ENCODE measurements at regions not wholly inside any gene's neighbourhood (a gene's known extent, or its start where the extent isn't known, plus 50 kb on each side); places are given as distances from the start of the nearest gene placed in this dataset.
"Not testable (repeated sequence)": the region's sequence is repeated elsewhere in the genome, so short reads cannot be mapped to it uniquely, and the experiment has no call there.

- no peak for DNase-seq
Measured at GRCh38 chr21:19122356-19122755, 718.8 kb upstream of the TMPRSS15 start.

DNA sequence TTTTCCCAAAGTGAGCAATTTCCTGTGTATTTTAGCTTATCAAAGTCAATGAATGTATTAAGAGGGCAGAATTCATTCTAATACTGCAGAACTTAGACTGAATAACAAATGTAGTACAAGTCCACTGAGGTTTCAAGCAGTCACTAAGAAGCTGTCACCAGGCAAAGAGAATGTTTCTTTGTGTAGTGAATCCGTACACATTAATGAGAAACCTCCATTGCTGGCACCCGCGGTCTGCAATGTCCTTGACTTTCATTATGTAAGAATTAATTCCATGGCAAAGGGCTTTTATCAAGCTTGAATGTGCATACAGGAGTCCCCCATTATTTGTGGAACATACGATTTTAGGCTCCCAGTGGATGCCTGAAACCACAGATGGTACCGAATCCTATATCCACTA, 719.5 kb upstream of the TMPRSS15 start:
- DNase-seq, result no peak

DNA sequence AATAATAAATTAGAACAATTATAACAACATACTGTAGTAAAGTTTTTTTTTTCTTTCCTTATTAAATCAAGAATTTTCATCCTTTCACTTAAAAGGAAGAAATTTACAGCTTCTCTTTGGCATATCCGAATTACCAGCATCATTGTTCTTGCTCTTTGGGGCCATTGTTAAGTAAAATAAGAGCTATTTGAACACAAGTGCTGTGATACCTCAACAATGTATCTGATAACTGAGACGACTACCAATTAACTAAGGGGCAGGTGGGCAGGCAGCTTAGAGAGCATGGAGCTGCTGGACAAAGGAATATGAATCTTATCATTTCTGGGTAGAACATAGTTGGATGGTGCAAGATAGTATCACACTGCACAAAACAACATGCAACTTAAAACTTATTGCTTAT, 719.9 kb upstream of the TMPRSS15 start:
- no peak for DNase-seq

DNA sequence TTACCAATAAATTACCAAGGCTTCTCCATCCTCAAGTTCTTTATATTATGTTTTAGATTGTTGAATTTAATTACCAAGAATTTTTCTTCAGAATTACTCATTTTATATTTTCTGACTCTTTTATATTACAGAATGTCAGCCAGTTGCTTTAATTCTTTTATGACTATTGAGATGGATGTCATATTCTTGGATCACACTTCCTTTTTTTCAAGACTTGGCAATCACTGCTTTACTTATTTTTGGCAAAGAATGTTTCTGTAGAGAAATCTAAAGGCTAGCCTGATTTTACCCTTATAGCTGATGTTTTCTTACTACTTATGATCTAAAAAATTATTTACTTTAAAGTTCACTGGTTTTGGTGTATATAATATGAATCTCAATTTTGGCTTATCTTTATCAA, 721.1 kb upstream of the TMPRSS15 start:
- DNase-seq, result no peak

GRCh38 chr21:19130379-19131028, 726.9 kb upstream of the TMPRSS15 start:
- DNase-seq, result no peak

DNA sequence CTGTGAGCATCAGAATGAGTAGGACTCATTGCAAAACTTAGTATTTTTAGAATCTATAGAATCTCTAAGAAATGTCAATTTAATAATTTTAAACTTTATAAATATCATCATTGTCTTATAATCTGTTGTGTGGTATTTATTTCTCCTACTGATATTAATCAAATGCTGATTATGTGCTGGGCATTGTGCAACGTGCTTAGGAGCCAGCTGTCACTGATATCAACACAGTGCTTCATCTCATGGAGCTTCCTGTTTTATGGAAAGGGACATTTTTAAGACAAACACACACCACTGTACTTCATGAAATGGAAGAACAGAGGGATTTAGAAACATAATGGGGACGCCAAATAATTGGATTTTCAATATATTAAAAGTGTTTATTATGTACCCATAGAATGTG, 737.9 kb upstream of the TMPRSS15 start:
- DNase-seq, result no peak

DNA sequence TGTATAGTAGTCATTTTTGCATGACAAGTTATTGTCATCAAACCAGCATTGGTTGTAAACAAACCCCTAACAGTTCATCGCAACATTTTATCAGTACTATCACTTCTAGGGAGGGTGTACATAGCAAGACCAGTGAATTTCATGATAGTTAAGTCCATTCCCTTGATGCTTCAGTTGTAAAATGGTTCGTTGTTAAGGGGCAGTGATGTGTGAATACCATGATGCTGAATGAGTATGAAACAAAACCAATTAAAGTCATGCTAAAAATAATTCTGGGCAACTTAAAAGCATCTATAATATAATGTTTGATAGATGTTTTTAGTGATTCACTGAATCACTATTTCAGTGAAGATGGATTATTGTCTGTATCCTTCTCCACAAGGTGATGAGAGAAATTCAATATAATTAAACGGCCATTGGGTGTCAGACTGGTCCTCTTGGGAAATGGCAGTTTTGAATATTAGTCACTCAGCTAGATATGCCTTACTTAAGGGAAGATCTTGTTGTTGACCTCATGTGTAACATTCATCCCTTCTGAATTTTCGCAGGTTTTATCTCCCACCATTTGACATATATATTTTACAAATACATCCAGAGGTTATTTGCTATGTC, 742.2 kb upstream of the TMPRSS15 start:
- no peak for DNase-seq

DNA sequence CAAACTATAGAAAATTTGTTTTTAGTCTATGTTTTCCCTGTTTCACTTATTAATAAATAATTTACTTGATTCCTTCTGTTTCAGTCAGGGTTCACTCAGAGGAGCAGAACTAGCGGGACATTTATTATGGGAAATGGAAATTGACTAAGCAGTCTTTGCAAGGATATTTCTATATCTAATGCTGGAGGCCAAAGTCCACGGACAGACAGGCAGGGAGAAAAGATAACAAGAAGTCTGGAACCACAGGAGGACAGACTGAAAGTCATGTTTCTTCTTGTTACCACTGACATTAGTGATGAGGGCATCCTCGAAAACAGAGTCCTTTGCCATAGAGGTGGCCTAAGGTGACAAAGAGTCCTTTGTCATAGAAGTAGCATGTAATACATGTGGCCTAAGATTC, 744.5 kb upstream of the TMPRSS15 start:
- DNase-seq, result no peak

DNA sequence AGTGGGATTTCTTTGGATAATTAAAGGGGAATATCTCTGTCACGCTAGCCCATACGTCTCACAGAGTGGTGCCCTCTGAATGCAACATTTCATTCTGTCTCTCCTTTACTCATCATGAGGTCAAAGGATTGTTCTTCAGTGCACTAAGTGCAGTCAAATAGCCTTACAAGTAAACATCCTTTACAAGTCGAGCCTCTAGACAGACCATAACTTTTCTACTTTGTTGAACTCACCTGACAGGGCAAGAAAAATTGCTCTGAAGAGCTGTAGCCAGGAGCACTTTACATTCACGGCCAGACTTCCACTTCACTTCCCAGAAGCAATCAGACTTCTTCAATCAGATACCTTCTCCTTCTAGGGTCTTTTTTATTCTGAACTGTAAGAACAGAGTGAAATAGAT, 768.0 kb upstream of the TMPRSS15 start:
- no peak for DNase-seq

DNA sequence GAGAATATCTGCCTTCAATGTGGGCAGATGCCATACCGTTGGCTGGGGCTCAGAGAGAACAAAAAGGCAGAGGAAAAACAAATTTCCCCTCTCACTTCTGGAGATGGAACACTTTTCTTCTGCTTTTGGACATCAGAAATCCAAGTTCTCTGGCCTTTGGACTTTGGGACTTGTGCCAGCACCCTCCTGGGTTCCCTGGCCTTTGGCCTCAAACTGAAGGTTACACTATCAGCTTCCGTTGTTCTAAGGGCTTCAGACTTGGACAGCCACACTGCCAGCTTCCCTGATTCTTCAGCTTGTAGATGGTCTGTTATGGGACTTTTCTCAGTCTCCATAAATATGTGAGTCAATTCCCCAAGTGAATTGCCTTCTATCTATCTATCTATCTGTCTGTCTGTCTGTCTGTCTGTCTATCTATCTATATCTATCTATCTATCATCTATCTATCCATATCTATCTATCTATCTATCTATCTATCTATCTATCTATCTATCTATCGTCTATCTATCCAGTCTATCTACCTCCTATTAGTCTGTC, 778.1 kb upstream of the TMPRSS15 start:
- no peak for DNase-seq

DNA sequence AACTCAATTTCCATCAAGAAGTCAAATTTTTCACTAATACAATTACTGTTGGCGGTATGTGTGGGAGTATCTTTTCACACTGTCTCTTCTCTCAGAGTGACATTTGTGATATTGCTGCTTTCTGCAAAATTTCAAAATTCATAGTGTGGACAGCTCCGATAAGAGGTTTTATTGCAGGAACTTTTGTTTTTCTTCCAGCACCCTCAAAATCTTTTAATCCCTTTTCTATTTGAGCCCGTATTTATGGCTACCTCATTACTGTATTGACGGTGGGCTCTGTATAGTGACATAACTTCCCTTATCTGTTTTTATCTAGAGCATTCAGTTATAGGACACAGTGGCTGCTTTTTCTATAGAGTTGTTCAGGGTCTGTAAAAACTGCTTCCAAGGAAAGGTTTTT, 794.4 kb upstream of the TMPRSS15 start:
- no peak for DNase-seq

- no peak for DNase-seq
Measured at GRCh38 chr21:19198801-19199200, 795.2 kb upstream of the TMPRSS15 start.

GRCh38 chr21:19218163-19218562, 814.6 kb upstream of the TMPRSS15 start:
- no peak for DNase-seq

DNA sequence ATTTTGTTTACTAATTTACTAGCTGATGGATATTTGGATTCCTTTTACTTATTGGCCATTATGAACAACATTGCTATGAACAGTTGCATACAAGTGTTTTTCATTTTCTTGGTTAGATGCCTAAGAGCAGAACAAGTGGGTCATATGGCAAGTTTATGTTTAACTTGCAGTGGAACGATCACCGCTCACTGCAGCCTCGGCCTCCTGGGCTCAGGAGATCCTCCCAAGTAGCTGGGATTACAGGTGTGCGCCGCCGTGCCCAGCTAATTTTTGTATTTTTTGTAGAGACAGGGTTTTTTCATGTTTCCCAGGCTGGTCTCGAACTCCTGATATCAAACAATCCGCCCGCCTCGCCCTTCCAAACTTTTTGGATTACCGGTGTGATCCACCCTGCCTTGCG, 820.5 kb upstream of the TMPRSS15 start:
- DNase-seq, result no peak

- DNase-seq, result no peak
Measured at GRCh38 chr21:19228226-19228625, 824.6 kb upstream of the TMPRSS15 start.

DNA sequence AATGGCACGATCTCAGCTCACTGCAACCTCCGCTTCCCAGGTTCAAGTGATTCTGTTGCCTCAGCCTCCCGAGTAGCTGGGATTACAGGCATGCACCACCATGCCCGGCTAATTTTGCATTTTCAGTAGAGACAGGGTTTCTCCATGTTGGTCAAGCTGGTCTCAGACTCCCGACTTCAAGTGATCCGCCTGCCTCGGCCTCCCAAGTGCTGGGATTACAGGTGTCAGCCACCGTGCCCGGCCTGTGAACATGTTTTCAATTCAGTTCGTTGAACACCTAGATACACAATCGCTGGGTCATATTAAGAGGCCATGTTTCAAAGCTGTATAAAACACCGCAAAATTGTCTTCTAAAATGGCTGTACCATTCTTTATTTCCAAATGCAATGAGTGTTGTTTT, 830.3 kb upstream of the TMPRSS15 start:
- DNase-seq, result not testable (repeated sequence)

- DNase-seq, result no peak
Measured at GRCh38 chr21:19236209-19236608, 832.6 kb upstream of the TMPRSS15 start.

DNA sequence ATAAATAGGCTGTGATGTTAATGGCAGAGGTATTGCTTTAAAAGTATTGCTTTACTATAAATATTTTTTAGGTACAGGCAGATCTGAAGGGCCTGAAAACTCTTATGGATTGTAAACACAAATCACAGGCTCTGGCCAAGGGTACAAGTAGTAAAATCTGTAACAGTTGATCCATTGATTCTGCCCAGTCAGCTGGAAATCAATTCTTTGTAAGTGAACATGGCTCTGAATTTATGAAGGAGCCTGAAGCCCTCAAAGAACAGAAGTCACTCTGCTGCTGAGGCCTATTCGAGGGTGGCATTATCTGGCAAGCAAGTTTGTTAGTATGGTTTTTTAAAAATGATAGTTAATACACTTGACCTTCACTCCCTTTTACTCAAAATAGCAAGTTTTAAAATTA, 834.0 kb upstream of the TMPRSS15 start:
- no peak for DNase-seq

GRCh38 chr21:19239696-19240095, 836.1 kb upstream of the TMPRSS15 start:
- DNase-seq, result no peak

DNA sequence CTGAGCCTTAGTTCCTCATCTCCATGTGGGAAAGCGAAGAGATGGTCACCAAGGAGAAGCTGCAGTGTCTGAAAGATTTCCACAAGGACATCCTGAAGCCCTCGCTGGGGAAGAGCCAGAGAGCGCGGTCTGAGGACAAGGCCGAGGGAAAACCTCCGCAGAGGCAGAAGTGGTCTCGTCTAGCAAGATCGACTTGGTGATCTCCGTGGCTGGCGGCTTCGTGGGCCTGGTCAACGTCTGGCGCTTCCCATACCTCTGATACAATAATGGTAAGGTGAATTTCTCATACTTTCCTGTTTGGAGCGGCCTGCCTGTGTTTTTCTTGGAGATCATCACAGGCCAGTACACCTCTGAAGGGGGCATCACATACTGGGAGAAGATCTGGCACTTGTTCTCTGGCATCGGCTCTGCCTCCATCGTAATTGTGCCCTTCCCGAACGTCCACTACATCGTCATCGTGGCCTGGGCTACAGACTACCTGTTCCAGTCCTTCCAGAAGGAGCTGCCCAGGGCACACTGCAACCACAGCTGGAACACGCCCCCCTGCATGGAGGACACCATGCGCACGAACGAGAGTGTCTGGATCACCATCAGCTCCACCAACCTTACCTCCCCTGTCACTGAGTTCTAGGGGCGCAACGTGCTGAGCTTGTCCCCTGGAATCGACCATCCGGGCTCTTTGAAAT, 841.1 kb upstream of the TMPRSS15 start:
- no peak for DNase-seq

GRCh38 chr21:19245188-19245580, 841.6 kb upstream of the TMPRSS15 start:
- no peak for DNase-seq

DNA sequence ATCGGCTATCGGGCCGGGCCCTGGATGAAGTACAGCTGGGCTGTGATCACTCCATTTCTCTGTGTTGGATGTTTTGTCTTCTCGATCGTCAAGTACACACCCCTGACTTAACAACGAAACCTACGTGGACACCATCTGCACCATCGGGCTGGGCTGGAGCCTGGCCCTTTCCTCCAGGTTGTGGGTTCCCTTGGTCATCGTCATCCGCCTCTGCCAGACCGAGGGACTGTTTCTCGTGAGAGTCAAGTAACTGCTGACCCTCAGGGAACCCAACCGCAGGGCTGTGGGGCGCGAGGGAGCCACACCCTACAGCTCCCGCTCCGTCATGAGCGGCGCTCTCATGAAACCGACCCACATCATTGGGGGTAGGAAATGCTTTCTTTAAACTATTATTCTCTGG, 842.4 kb upstream of the TMPRSS15 start:
- DNase-seq, result no peak

DNA sequence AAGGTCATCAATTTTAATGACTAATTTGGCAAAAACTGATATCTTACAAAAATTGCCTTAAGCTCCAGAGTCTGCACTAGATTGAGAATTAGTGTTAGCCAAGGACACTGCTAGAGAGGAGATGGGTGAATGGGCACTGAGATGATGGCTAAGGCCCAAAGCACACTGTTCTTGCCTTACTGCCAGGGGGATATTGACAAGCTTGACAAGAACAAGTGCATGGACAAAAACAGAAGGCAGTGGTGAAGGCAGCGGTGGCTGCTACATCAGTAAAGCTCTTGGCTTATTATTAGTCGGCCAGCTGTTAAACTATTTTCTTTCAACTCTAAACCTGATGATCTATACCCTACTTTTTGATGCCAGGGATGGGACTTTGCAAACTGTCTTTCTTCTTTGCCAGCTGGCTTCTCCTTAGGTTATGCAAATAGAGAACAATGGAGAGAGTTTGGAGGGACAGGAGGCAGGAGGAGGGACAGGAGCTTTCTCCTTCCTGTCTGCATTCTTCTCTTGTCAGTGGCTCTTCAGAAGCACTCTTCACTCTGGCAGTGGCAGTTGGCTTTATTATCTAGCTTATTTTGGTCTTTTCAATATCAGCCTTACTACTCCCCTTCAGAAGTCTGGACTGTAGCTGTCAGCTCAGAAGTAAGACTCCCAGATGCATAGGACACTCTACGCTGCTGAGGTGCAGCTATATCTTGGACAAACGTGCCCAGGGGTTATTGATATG, 853.5 kb upstream of the TMPRSS15 start:
- no peak for DNase-seq
